ENCODE measurements at regions not wholly inside any gene's neighbourhood (a gene's known extent, or its start where the extent isn't known, plus 50 kb on each side); places are given as distances from the start of the nearest gene placed in this dataset.
"Not testable (repeated sequence)": the region's sequence is repeated elsewhere in the genome, so short reads cannot be mapped to it uniquely, and the experiment has no call there.

GRCh38 chr15:87702270-87702669 lies 554.3 kb downstream of the NTRK3 start:
- Histone ChIP-seq H2AFZ (ENCODE audit: low read depth, low read length) (no peak overlapping the region), H3K36me3 (ENCODE audit: insufficient read depth, low read length) (no peaks in the 10 kb centered on the region), H4K20me1 (ENCODE audit: insufficient read depth) (no peaks in the 10 kb centered on the region), H3F3A (ENCODE audit: insufficient read depth, low read length, poor library complexity, severe bottlenecking) (no peaks in the 10 kb centered on the region), H3K79me2 (replicated peaks; ENCODE audit: insufficient read depth, low read length) (no peaks in the 10 kb centered on the region), H3K27me3 (ENCODE audit: insufficient read depth, low read depth, low read length) (no peaks in the 10 kb centered on the region), H3K4me3 (ENCODE audit: low read length) (no peak overlapping the region), H3K27ac (ENCODE audit: low read length) (no peak overlapping the region), H3K9me2 (ENCODE audit: insufficient read depth, low read length) (no peaks in the 10 kb centered on the region), H3K4me2 (ENCODE audit: low read length) (no peak overlapping the region), H3K9me3 (ENCODE audit: low read length) (no peaks in the 10 kb centered on the region), H3K9ac (ENCODE audit: low read length) (no peak overlapping the region)
- TF ChIP-seq EZH2 (IDR thresholded peaks at IDR 0.05; ENCODE audit: borderline replicate concordance, insufficient read depth, low read length, poor library complexity, severe bottlenecking) (no peak), RAD21 (conservative IDR thresholded peaks at IDR 0.05) (no peak), CTCF (IDR thresholded peaks at IDR 0.05; ENCODE audit: poor library complexity, severe bottlenecking) (no peak), REST (IDR thresholded peaks at IDR 0.05; ENCODE audit: borderline replicate concordance) (no peak), MXI1 (conservative IDR thresholded peaks at IDR 0.05; ENCODE audit: poor library complexity, severe bottlenecking) (no peak), POLR2AphosphoS5 (IDR thresholded peaks at IDR 0.05) (no peak), EP300 (conservative IDR thresholded peaks at IDR 0.05; ENCODE audit: poor library complexity, severe bottlenecking) (no peak)

GRCh38 chr15:87698467-87698866 lies 558.1 kb downstream of the NTRK3 start:
- H3K27me3 ChIP-seq (ENCODE audit: insufficient read depth, low read depth, low read length); H3F3A ChIP-seq (ENCODE audit: insufficient read depth, low read length, poor library complexity, severe bottlenecking); H3K9me2 ChIP-seq (ENCODE audit: insufficient read depth, low read length); H3K79me2 ChIP-seq (replicated peaks; ENCODE audit: insufficient read depth, low read length); H3K4me3 ChIP-seq (ENCODE audit: low read length); H3K36me3 ChIP-seq (ENCODE audit: insufficient read depth, low read length); H3K9me3 ChIP-seq (ENCODE audit: low read length); H3K27ac ChIP-seq (ENCODE audit: low read length); H4K20me1 ChIP-seq (ENCODE audit: insufficient read depth); H3K4me2 ChIP-seq (ENCODE audit: low read length); H2AFZ ChIP-seq (ENCODE audit: low read depth, low read length); H3K9ac ChIP-seq (ENCODE audit: low read length): not testable (repeated sequence)

- Histone ChIP-seq H3K4me3 (ENCODE audit: low read length) (no peak overlapping the region), H3K27ac (ENCODE audit: low read length) (no peak overlapping the region), H3K79me2 (replicated peaks; ENCODE audit: insufficient read depth, low read length) (no peaks in the 10 kb centered on the region), H3K9me2 (ENCODE audit: insufficient read depth, low read length) (no peaks in the 10 kb centered on the region), H3F3A (ENCODE audit: insufficient read depth, low read length, poor library complexity, severe bottlenecking) (no peaks in the 10 kb centered on the region), H3K27me3 (ENCODE audit: insufficient read depth, low read depth, low read length) (no peaks in the 10 kb centered on the region), H2AFZ (ENCODE audit: low read depth, low read length) (no peak overlapping the region), H3K9ac (ENCODE audit: low read length) (no peak overlapping the region), H3K36me3 (ENCODE audit: insufficient read depth, low read length) (no peaks in the 10 kb centered on the region), H3K4me2 (ENCODE audit: low read length) (no peak overlapping the region), H3K9me3 (ENCODE audit: low read length) (no peaks in the 10 kb centered on the region), H4K20me1 (ENCODE audit: insufficient read depth) (no peaks in the 10 kb centered on the region)
- no peak for TF ChIP-seq SMC3 (conservative IDR thresholded peaks at IDR 0.05; ENCODE audit: poor library complexity)
- no peak for TF ChIP-seq EP300 (conservative IDR thresholded peaks at IDR 0.05; ENCODE audit: poor library complexity, severe bottlenecking)
These were observed 566.8 kb downstream of the NTRK3 start for GRCh38 chr15:87689716-87690115.

Data from neural cell (in vitro differentiated cells).